ENCODE measurements at regions not wholly inside any gene's neighbourhood (a gene's known extent, or its start where the extent isn't known, plus 50 kb on each side); places are given as distances from the start of the nearest gene placed in this dataset.
"Not testable (repeated sequence)": the region's sequence is repeated elsewhere in the genome, so short reads cannot be mapped to it uniquely, and the experiment has no call there.

DNA sequence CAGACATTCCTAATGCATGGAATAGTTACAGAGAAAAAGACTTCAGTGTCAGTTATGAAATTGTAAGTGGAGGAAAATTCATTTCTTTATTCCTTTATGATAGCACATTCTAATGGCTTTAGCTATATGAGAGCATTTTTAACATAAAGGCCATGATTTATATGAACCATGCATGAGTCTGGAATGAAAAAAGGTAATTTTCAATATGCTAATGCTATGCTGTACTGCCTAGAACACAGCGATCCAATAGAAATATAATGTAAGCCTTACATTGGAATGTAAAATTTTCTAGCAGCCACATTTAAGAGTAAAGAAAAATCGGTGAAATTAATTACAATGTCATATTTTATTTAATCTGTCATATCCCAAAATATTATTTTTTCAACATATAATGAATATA lies 932.0 kb downstream of the C4orf33 start:
- Histone ChIP-seq H3K4me1 (ENCODE audit: control insufficient read depth in 2 of 2, insufficient read depth in 2 of 2, low read length in 2 of 2) (no peaks in the 10 kb centered on the region), H3K36me3 (ENCODE audit: control insufficient read depth in 2 of 2, insufficient read depth in 2 of 2, low read length in 1 of 2) (no peaks in the 10 kb centered on the region), H3K27ac (ENCODE audit: low read depth in 1 of 2, low read length in 1 of 2) (no peak overlapping the region), H3K27me3 (ENCODE audit: control insufficient read depth in 2 of 2, insufficient read depth in 1 of 2, low read length in 1 of 2) (no peaks in the 10 kb centered on the region), H3K9me3 (ENCODE audit: control insufficient read depth in 2 of 2, insufficient read depth in 1 of 2, low read length in 1 of 2) (no peaks in the 10 kb centered on the region), H3K4me3 (ENCODE audit: low read length in 2 of 2) (no peak overlapping the region)
- WGBS: 86% methylated on average over 2 of the region's 2 CpGs
- DNase-seq (ENCODE audit: low read depth in 6 of 9, low spot score in 9 of 9): no peak

DNA sequence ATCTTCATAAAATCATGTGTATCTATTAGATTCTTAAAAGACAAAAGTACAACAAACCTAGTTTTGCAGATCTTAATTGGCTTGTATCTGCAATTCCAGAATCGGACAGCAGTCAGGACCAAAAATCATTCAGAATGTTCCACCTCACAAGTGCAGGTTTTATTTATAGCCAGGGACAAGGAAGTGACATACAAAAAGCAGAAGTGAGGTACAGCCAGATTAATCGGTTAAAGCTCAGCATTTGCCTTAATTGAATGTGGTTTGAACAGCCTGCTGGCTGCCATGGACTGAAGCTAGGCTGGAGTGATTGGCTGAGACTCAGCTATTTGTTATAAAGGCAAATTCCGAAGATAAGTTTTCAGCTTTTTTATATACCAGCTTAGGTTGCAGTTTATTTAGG lies 932.6 kb downstream of the C4orf33 start:
- H3K27ac ChIP-seq (ENCODE audit: low read depth in 1 of 2, low read length in 1 of 2): no peak overlapping the region
- no peaks in the 10 kb centered on the region for H3K4me1 ChIP-seq (ENCODE audit: control insufficient read depth in 2 of 2, insufficient read depth in 2 of 2, low read length in 2 of 2)
- WGBS: 6% methylated on average over 3 of the region's 3 CpGs
- H3K27me3 ChIP-seq (ENCODE audit: control insufficient read depth in 2 of 2, insufficient read depth in 1 of 2, low read length in 1 of 2): no peaks in the 10 kb centered on the region
- peak in 1 of 9 donors; percentile 9 for DNase-seq (ENCODE audit: low read depth in 6 of 9, low spot score in 9 of 9)
- H3K4me3 ChIP-seq (ENCODE audit: low read length in 2 of 2): no peak overlapping the region
- H3K36me3 ChIP-seq (ENCODE audit: control insufficient read depth in 2 of 2, insufficient read depth in 2 of 2, low read length in 1 of 2): no peaks in the 10 kb centered on the region
- no peaks in the 10 kb centered on the region for H3K9me3 ChIP-seq (ENCODE audit: control insufficient read depth in 2 of 2, insufficient read depth in 1 of 2, low read length in 1 of 2)

DNA sequence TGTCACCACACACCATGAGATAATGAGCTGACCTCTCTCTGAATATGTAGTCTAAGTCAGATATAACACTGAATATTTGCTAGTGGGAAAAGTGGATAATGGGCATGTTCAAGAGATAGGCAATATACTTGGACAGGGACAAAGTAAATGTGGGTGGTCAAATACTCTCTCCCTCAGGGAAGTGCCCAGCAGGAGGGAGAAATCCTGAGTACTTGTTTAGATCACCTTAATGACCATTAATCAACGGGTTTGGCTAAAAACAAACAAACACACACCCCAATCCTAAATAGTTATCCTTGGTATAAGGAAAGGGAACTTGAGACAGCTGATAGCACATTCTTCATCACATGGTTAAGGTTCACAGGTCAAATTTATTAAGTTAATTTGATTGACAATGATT lies 933.5 kb downstream of the C4orf33 start:
- Histone ChIP-seq H3K9me3 (ENCODE audit: control insufficient read depth in 2 of 2, insufficient read depth in 1 of 2, low read length in 1 of 2) (no peaks in the 10 kb centered on the region), H3K27ac (ENCODE audit: low read depth in 1 of 2, low read length in 1 of 2) (no peak overlapping the region), H3K27me3 (ENCODE audit: control insufficient read depth in 2 of 2, insufficient read depth in 1 of 2, low read length in 1 of 2) (no peaks in the 10 kb centered on the region), H3K36me3 (ENCODE audit: control insufficient read depth in 2 of 2, insufficient read depth in 2 of 2, low read length in 1 of 2) (no peaks in the 10 kb centered on the region), H3K4me1 (ENCODE audit: control insufficient read depth in 2 of 2, insufficient read depth in 2 of 2, low read length in 2 of 2) (no peaks in the 10 kb centered on the region), H3K4me3 (ENCODE audit: low read length in 2 of 2) (no peak overlapping the region)
- WGBS: 79% methylated on average over 1 of the region's 1 CpG
- no peak for DNase-seq (ENCODE audit: low read depth in 6 of 9, low spot score in 9 of 9)

DNA sequence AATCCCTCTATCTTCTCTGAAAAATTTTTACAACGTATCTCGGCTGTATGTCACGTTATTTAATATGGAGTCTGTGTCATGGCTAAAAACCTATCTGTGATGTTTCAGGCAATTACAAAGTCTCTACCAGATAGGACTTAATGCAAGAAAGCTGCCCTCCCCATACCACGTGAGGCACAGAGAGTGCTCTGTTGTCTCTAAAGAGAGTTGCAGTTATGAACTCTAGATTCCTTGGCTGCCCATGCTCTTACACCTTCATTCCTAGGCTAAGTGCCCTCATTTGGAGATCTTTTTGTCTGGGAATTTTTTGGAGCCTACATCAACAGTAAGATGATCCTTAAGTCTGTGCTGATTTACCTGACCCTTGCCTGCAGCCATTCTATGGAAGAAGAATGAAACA lies 935.9 kb downstream of the C4orf33 start:
- WGBS: 96% methylated on average over 4 of the region's 4 CpGs
- DNase-seq (ENCODE audit: low read depth in 6 of 9, low spot score in 9 of 9): no peak
- H3K4me3 ChIP-seq (ENCODE audit: low read length in 2 of 2): no peak overlapping the region
- peaks cover 0 to 1% of the 10 kb centered on the region in 2 donors for H3K9me3 ChIP-seq (ENCODE audit: control insufficient read depth in 2 of 2, insufficient read depth in 1 of 2, low read length in 1 of 2)
- no peak overlapping the region for H3K27ac ChIP-seq (ENCODE audit: low read depth in 1 of 2, low read length in 1 of 2)
- H3K27me3 ChIP-seq (ENCODE audit: control insufficient read depth in 2 of 2, insufficient read depth in 1 of 2, low read length in 1 of 2): no peaks in the 10 kb centered on the region
- H3K4me1 ChIP-seq (ENCODE audit: control insufficient read depth in 2 of 2, insufficient read depth in 2 of 2, low read length in 2 of 2): no peaks in the 10 kb centered on the region
- no peaks in the 10 kb centered on the region for H3K36me3 ChIP-seq (ENCODE audit: control insufficient read depth in 2 of 2, insufficient read depth in 2 of 2, low read length in 1 of 2)

DNA sequence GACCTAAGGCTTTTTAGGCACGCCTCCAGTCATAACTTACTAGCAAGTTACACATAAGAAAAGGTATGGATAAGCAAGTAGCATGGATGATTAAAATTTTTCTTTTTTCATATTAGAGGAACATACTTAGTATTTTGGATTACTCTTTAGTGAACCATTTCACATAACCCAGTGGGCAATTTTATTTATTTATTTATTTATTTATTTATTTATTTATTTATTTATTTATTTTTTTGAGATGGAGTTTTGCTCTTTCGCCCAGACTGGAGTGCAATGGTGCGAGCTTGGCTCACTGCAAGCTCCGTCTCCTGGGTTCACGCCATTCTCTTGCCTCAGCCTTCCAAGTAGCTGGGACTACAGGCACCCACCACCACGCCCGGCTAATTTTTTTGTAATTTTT lies 937.7 kb downstream of the C4orf33 start:
- DNase-seq (ENCODE audit: low read depth in 6 of 9, low spot score in 9 of 9); H3K4me1 ChIP-seq (ENCODE audit: control insufficient read depth in 2 of 2, insufficient read depth in 2 of 2, low read length in 2 of 2); H3K9me3 ChIP-seq (ENCODE audit: control insufficient read depth in 2 of 2, insufficient read depth in 1 of 2, low read length in 1 of 2); H3K27ac ChIP-seq (ENCODE audit: low read depth in 1 of 2, low read length in 1 of 2); H3K27me3 ChIP-seq (ENCODE audit: control insufficient read depth in 2 of 2, insufficient read depth in 1 of 2, low read length in 1 of 2); H3K36me3 ChIP-seq (ENCODE audit: control insufficient read depth in 2 of 2, insufficient read depth in 2 of 2, low read length in 1 of 2); H3K4me3 ChIP-seq (ENCODE audit: low read length in 2 of 2): not testable (repeated sequence)
- 97% methylated on average over 7 of the region's 7 CpGs for WGBS

DNA sequence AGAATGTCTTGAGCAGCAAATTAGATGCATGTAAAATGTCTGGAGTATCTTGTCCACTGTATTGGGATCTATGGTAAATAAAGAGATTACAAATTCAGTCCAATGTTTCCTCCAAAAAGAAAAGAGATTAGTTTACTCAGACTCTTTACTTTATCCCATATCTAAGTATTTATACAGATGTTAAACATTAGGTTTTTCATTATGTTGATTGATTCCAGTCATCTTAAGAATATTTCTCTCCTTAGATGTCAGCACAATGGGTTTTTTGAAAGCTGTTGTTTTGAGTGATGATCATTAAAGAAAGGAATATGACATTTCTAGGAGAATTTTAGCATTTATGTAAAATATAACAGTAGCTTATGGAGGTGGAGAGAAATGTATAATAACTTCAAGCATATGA lies 938.9 kb downstream of the C4orf33 start:
- no peaks in the 10 kb centered on the region for H3K4me1 ChIP-seq (ENCODE audit: control insufficient read depth in 2 of 2, insufficient read depth in 2 of 2, low read length in 2 of 2)
- no peaks in the 10 kb centered on the region for H3K27me3 ChIP-seq (ENCODE audit: control insufficient read depth in 2 of 2, insufficient read depth in 1 of 2, low read length in 1 of 2)
- no peak for DNase-seq (ENCODE audit: low read depth in 6 of 9, low spot score in 9 of 9)
- no peak overlapping the region for H3K4me3 ChIP-seq (ENCODE audit: low read length in 2 of 2)
- H3K27ac ChIP-seq (ENCODE audit: low read depth in 1 of 2, low read length in 1 of 2): no peak overlapping the region
- H3K9me3 ChIP-seq (ENCODE audit: control insufficient read depth in 2 of 2, insufficient read depth in 1 of 2, low read length in 1 of 2): peaks cover 0 to 11% of the 10 kb centered on the region in 2 donors
- H3K36me3 ChIP-seq (ENCODE audit: control insufficient read depth in 2 of 2, insufficient read depth in 2 of 2, low read length in 1 of 2): no peaks in the 10 kb centered on the region

DNA sequence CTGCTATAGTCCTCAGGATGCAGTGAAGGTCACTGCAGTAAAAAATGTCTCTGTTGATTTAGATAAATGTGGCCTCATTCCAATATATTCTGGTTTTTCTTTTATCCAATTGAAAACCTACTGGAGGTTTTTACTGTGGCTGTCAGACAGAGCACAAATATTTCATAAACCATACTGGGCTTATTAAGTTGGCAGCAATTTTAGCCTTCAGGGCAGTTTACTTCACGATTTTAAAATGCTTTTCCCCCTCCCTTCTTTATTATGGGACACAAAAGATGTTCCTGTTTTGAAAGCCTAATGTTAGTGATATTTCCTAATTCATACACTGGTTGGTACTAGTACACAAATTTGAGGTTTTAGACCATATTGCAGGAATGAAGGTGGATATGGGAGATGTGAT lies 939.4 kb downstream of the C4orf33 start:
- no peaks in the 10 kb centered on the region for H3K27me3 ChIP-seq (ENCODE audit: control insufficient read depth in 2 of 2, insufficient read depth in 1 of 2, low read length in 1 of 2)
- no peak for DNase-seq (ENCODE audit: low read depth in 6 of 9, low spot score in 9 of 9)
- H3K4me3 ChIP-seq (ENCODE audit: low read length in 2 of 2): no peak overlapping the region
- no peaks in the 10 kb centered on the region for H3K36me3 ChIP-seq (ENCODE audit: control insufficient read depth in 2 of 2, insufficient read depth in 2 of 2, low read length in 1 of 2)
- H3K9me3 ChIP-seq (ENCODE audit: control insufficient read depth in 2 of 2, insufficient read depth in 1 of 2, low read length in 1 of 2): peaks cover 0 to 11% of the 10 kb centered on the region in 2 donors
- no peak overlapping the region for H3K27ac ChIP-seq (ENCODE audit: low read depth in 1 of 2, low read length in 1 of 2)
- no peaks in the 10 kb centered on the region for H3K4me1 ChIP-seq (ENCODE audit: control insufficient read depth in 2 of 2, insufficient read depth in 2 of 2, low read length in 2 of 2)
- 64% methylated on average over 1 of the region's 1 CpG for WGBS

DNA sequence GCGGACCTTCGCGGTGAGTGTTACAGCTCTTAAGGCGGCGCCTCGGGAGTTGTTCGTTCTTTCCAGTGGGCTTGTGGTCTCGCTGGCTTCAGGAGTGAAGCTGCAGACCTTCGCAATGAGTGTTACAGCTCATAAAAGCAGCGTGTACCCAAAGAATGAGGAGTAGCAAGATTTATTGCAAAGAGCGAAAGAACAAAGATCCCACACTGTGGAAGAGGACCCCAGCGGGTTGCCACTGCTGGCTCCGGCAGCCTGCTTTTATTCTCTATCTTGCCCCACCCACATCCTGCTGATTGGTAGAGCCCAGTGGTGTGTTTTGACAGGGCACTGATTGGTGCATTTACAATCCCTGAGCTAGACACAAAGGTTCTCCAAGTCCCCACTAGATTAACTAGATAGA lies 941.9 kb downstream of the C4orf33 start:
- not testable (repeated sequence) for H3K4me1 ChIP-seq (ENCODE audit: control insufficient read depth in 2 of 2, insufficient read depth in 2 of 2, low read length in 2 of 2); H3K27ac ChIP-seq (ENCODE audit: low read depth in 1 of 2, low read length in 1 of 2); H3K27me3 ChIP-seq (ENCODE audit: control insufficient read depth in 2 of 2, insufficient read depth in 1 of 2, low read length in 1 of 2); H3K36me3 ChIP-seq (ENCODE audit: control insufficient read depth in 2 of 2, insufficient read depth in 2 of 2, low read length in 1 of 2); DNase-seq (ENCODE audit: low read depth in 6 of 9, low spot score in 9 of 9); H3K4me3 ChIP-seq (ENCODE audit: low read length in 2 of 2)
- H3K9me3 ChIP-seq (ENCODE audit: control insufficient read depth in 2 of 2, insufficient read depth in 1 of 2, low read length in 1 of 2): peaks cover 0 to 11% of the 10 kb centered on the region in 2 donors
- 98% methylated on average over 13 of the region's 13 CpGs for WGBS

DNA sequence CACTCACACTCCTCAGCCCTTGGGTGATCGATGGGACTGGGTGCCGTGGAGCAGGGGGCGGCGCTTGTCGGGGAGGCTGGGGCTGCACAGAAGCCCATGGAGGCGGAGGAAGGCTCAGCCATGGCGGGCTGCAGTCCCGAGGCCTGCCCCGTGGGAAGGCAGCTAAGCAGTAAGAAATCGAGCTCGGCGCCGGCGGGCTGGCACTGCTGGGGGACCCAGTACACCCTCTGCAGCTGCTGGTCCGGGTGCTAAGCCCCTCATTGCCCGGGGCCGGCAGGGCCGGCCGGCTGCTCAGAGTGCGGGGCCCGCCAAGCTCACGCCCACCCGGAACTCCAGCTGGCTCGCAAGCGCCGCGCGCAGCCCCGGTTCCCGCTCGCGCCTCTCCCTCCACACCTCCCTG lies 942.6 kb downstream of the C4orf33 start:
- not testable (repeated sequence) for DNase-seq (ENCODE audit: low read depth in 6 of 9, low spot score in 9 of 9); H3K27ac ChIP-seq (ENCODE audit: low read depth in 1 of 2, low read length in 1 of 2); H3K4me3 ChIP-seq (ENCODE audit: low read length in 2 of 2); H3K27me3 ChIP-seq (ENCODE audit: control insufficient read depth in 2 of 2, insufficient read depth in 1 of 2, low read length in 1 of 2); H3K36me3 ChIP-seq (ENCODE audit: control insufficient read depth in 2 of 2, insufficient read depth in 2 of 2, low read length in 1 of 2); H3K4me1 ChIP-seq (ENCODE audit: control insufficient read depth in 2 of 2, insufficient read depth in 2 of 2, low read length in 2 of 2)
- 97% methylated on average over 32 of the region's 32 CpGs for WGBS
- H3K9me3 ChIP-seq (ENCODE audit: control insufficient read depth in 2 of 2, insufficient read depth in 1 of 2, low read length in 1 of 2): peaks cover 0 to 11% of the 10 kb centered on the region in 2 donors

DNA sequence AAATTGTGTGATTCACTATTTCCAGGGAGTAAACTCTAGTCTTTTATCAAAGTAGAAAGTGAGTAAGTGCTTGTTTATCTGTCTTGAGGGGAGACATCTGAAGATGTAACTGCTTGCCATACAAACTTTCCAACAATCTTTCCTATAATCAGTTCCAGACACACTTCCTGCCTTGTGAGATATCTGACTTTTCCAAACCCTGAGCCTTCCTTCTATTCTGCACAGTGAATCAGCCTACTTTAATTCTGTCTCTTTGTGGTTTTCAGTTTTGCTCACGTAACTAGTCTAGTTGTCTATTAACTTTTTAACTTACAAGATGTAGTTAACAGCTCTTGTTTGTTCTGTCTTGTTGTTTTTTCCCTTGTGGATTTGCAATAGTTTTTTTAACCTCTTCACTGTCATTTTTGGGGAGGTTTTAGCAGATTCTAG lies 947.8 kb downstream of the C4orf33 start:
- Histone ChIP-seq H3K27ac (ENCODE audit: low read depth in 1 of 2, low read length in 1 of 2) (no peak overlapping the region), H3K9me3 (ENCODE audit: control insufficient read depth in 2 of 2, insufficient read depth in 1 of 2, low read length in 1 of 2) (peaks cover 0 to 2% of the 10 kb centered on the region in 2 donors), H3K4me1 (ENCODE audit: control insufficient read depth in 2 of 2, insufficient read depth in 2 of 2, low read length in 2 of 2) (no peaks in the 10 kb centered on the region), H3K4me3 (ENCODE audit: low read length in 2 of 2) (no peak overlapping the region), H3K27me3 (ENCODE audit: control insufficient read depth in 2 of 2, insufficient read depth in 1 of 2, low read length in 1 of 2) (no peaks in the 10 kb centered on the region), H3K36me3 (ENCODE audit: control insufficient read depth in 2 of 2, insufficient read depth in 2 of 2, low read length in 1 of 2) (no peaks in the 10 kb centered on the region)
- 27% methylated on average over 1 of the region's 1 CpG for WGBS
- DNase-seq (ENCODE audit: low read depth in 6 of 9, low spot score in 9 of 9): no peak
